Heart right ventricle (tissue), 16 donors: ENCODE measurements at regions not wholly inside any gene's neighbourhood (a gene's known extent, or its start where the extent isn't known, plus 50 kb on each side); places are given as distances from the start of the nearest gene placed in this dataset.

Experiments
- ATAC-seq, 8 donors: fragments of 200-7000 bp; cut with Tn5 transposase; one replicate each; pipeline ENCODE4 v1.9.1; 2020; ENCODE audit warnings: mild to moderate bottlenecking in 8 of 8, moderate library complexity in 8 of 8, moderate number of reproducible peaks in 1 of 8
- DNase-seq, 2 donors: peaks; one replicate each; pipeline ENCODE4 v3.0.0-alpha.2; 2020
- H3K27ac ChIP-seq, 10 donors: fragments of 200-600 bp; sonication (generic) in 2 of 10; one replicate each; pipeline versions ENCODE4 v1.5.0 to v1.8.0; 2020 to 2022; ENCODE audit warnings: mild to moderate bottlenecking in 3 of 10
- H3K27me3 ChIP-seq, 7 donors: fragments of 200-600 bp; one replicate each; pipeline ENCODE4 v1.8.0; 2021 to 2022; ENCODE audit warnings: mild to moderate bottlenecking in 2 of 7
- H3K36me3 ChIP-seq, 9 donors: fragments of 200-600 bp; sonication (generic) in 1 of 9; one replicate each; pipeline versions ENCODE4 v1.5.0 to v1.8.0; 2020 to 2022; ENCODE audit warnings: mild to moderate bottlenecking in 2 of 9
- H3K4me1 ChIP-seq, 9 donors: fragments of 200-600 bp; sonication (generic) in 1 of 9; one replicate each; pipeline versions ENCODE4 v1.5.0 to v1.8.0; 2020 to 2022; ENCODE audit warnings: mild to moderate bottlenecking in 4 of 9
- H3K4me3 ChIP-seq, 10 donors: fragments of 200-600 bp; sonication (generic) in 2 of 10; one replicate each; pipeline versions ENCODE4 v1.5.0 to v1.8.0; 2020 to 2022; ENCODE audit warnings: mild to moderate bottlenecking in 7 of 10, moderate library complexity in 2 of 10
- H3K9me3 ChIP-seq, 11 donors: fragments of 200-600 bp in 10 of 11; sonication (generic) in 2 of 11; one replicate each; pipeline versions ENCODE4 v1.5.0 to v1.8.0; 2013 to 2022; ENCODE audit warnings: mild to moderate bottlenecking in 2 of 11, control low read depth in 1 of 11, moderate library complexity in 1 of 11
- CTCF ChIP-seq, 9 donors: fragments of 200-600 bp; sonication (generic) in 2 of 9; IDR thresholded peaks; one replicate each; pipeline versions ENCODE4 v1.5.0 to v1.8.0; 2021 to 2022; ENCODE audit warnings: antibody characterized with exemption in 9 of 9, mild to moderate bottlenecking in 5 of 9, moderate library complexity in 1 of 9
- WGBS, 2 donors: extraction: QIAGEN DNeasy Blood & Tissue Kit; methylation state at CpG; one replicate each; pipeline ENCODE4 v1.1.7; 2013; ENCODE audit warnings: inconsistent platforms in 1 of 2; 5-methylcytosine and 5-hydroxymethylcytosine counted together
- intact Hi-C, 10 donors: fragments of 100-400 bp; cut with DNase I; formaldehyde crosslinking; loops; one replicate each; pipeline versions ENCODE4 v1.11.1 to v1.14.2; 2022
- donor health status: Arrhythmogenic right ventricular cardiomyopathy.
- donor health status: ischemic (EF 13 %, LVEDD 7.1; RV severe dilation, severe dysfunction).
- donor health status: healthy with polysubstance abuse.
- donor health status: DM: no; HTN: yes; CAD: no.
- donor health status: DM: no; HTN: no; CAD: no.
- donor health status: ischemic (EF 25% LVEDD 6.9; RV normal size, moderate dysfunction).
- donor health status: ischemic (EF 25% LVEDD 5.7; RV mildly dilated, moderate dysfunction).
- donor health status: healthy.
- donor health status: DM: yes; HTN: yes; CAD: no.
- donor health status: Ischemic cardiomyopathy.
- donor health status: ischemic (EF 35%, LVEDD 5.7; RV mildly dilated, moderate dysfunction).
- donor health status: nonischemic (EF 11% LVEDD 7.7; RV severe dilation, severe dysfunction).
- donor health status: DM: yes; HTN: yes; CAD: no.
- donor health status: PGD.
- donor health status: ischemic (EF 29% LVEDD 5.4; RV normal size, mild dysfunction).
- donor health status: nonischemic (EF 23%, LVEDD 6.1; RV moderate dilation, normal function).

DNA sequence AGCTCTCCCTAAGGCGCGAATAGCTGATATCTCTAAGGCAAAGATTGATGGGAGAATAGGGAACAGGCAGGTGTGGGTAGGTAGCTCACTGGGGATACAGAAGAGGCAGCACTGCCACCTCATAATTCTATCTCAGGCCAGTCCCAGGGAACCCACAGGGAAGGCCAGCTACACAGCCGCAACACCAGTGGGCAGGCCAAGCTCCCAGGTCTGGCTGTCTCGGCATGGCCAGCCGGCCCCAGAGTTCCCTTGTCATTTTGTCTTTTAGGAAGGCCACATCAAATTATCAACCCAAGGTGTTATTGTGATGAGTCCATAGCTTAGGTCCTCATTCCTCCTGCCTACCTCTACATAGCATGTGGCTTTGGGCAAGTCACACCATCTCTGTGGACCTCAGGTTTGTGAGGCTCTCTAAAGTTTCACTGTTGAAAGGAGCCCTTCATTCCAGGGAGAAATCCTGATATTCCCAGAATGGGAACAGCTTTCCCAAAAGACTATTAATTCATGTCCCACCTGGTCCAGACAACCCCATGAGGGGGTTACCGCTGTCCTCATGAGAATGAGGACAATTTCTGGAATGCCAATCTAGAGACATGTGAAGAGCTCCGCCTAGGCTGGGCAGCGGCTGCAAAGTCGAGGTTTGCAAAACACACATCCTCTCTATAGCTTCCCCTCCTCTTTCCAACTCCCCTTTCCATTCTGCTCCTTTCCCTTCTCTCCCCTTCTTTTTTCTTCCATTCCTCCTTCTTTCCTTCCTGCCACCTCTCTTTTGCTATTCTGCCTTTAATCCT lies 287.1 kb upstream of the ID2 start:
- Histone ChIP-seq H3K36me3 (no peaks in the 10 kb centered on the region), H3K27me3 (no peaks in the 10 kb centered on the region), H3K4me3 (no peak overlapping the region), H3K9me3 (no peaks in the 10 kb centered on the region), H3K27ac (no peak overlapping the region), H3K4me1 (peaks cover 0 to 12% (median 0%) of the 10 kb centered on the region in 9 donors)
- TF ChIP-seq CTCF (IDR thresholded peaks at IDR 0.05) = no peak
- intact Hi-C loops = no loop called here
- no peak for ATAC-seq
- no peak for DNase-seq
- WGBS, 2 donors = 94% methylated on average over 9 of the region's 9 CpGs

DNA sequence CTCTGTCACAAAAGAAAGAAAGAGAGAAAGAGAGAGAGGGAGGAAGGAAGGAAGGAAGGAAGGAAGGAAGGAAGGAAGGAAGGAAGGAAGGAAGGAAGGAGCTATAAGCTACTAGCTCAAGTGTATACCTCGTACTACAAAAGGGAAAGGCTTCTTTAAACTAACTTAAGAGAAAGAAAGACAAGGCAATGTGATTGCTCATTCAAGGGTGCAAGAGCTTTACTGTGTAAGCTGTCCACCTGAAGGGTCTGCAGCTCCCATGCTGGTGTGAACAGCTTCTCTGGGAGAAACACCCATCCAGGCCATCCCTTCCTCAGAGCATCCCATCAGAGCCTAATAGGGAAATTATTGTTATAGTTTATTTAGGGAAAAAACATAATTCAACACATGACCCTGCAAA lies 286.1 kb upstream of the ID2 start:
- DNase-seq (no peak), ATAC-seq (no peak)
- intact Hi-C loops = no loop called here
- Histone ChIP-seq H3K27ac (no peak overlapping the region), H3K9me3 (no peaks in the 10 kb centered on the region), H3K4me1 (peaks cover 0 to 9% (median 0%) of the 10 kb centered on the region in 9 donors), H3K4me3 (no peak overlapping the region), H3K36me3 (no peaks in the 10 kb centered on the region), H3K27me3 (no peaks in the 10 kb centered on the region)
- TF ChIP-seq CTCF (IDR thresholded peaks at IDR 0.05) = no peak
- 71 to 81% methylated on average over 1 of the region's 1 CpG for WGBS, 2 donors

GRCh38 chr2:8398040-8398668 lies 283.7 kb upstream of the ID2 start:
- DNase-seq (no peak), ATAC-seq (no peak)
- peaks cover 0 to 9% (median 0%) of the 10 kb centered on the region in 9 donors for H3K4me1 ChIP-seq
- no peaks in the 10 kb centered on the region for H3K36me3 ChIP-seq
- WGBS, 2 donors = 80 to 95% methylated on average over 13 of the region's 13 CpGs
- H3K4me3 ChIP-seq = no peak overlapping the region
- no peak for TF ChIP-seq CTCF (IDR thresholded peaks at IDR 0.05)
- H3K27ac ChIP-seq = no peak overlapping the region
- H3K9me3 ChIP-seq = no peaks in the 10 kb centered on the region
- intact Hi-C loops = no loop called here
- no peaks in the 10 kb centered on the region for H3K27me3 ChIP-seq

GRCh38 chr2:8399731-8400130 lies 282.1 kb upstream of the ID2 start:
- H3K4me3 ChIP-seq = no peak overlapping the region
- H3K27me3 ChIP-seq = no peaks in the 10 kb centered on the region
- no peak for ATAC-seq
- peaks cover 0 to 4% (median 0%) of the 10 kb centered on the region in 9 donors for H3K4me1 ChIP-seq
- no peaks in the 10 kb centered on the region for H3K9me3 ChIP-seq
- 92 to 95% methylated on average over 4 of the region's 4 CpGs for WGBS, 2 donors
- H3K27ac ChIP-seq = no peak overlapping the region
- no peak for DNase-seq
- H3K36me3 ChIP-seq = no peaks in the 10 kb centered on the region
- no peak for TF ChIP-seq CTCF (IDR thresholded peaks at IDR 0.05)
- intact Hi-C loops = no loop called here
